ENCODE measurements at regions not wholly inside any gene's neighbourhood (a gene's known extent, or its start where the extent isn't known, plus 50 kb on each side); places are given as distances from the start of the nearest gene placed in this dataset.
"Not testable (repeated sequence)": the region's sequence is repeated elsewhere in the genome, so short reads cannot be mapped to it uniquely, and the experiment has no call there.

DNA sequence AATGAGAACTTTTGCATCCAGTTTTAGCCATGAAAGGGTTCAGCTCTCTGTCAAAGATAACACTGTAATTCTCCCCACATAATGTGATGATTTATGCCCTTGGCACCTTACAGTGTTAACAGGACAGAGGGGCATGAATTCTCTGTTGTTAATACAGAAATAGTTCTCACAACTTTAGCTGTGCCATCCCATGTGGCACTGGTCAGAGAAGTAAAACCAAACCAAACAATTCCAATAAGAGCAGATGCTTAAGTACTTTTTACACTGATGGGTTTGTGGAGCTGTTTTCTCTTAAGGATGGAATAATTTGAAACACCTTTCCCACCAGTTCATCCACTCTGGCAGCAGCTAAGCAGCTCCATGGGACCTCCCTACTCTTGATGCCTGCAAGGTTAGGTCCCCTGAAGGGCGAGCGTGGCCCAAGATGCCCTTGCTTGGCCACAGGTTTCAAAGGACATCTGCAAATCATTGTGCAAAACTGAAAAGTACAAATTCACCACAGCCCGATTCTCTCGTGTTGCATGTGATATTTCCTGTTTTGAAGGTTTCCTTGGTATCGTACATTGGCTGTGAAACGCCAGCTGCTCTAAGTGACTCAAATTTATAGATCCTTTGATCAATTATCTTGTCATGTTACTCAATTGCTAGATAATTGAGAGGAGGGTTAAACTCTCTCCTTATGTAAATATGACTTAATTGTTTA, 82.5 kb upstream of the CREB5 start:
- no peak overlapping the region for H3K9ac ChIP-seq (ENCODE audit: low read length)
- no peak for DNase-seq (ENCODE audit: low read depth)
- peak overlapping the region; percentile 58 for H3K4me3 ChIP-seq (ENCODE audit: low read length)

GRCh38 chr7:28330384-28331070, 81.8 kb upstream of the CREB5 start:
- Histone ChIP-seq H3K27me3 (replicated peaks; ENCODE audit: control insufficient read depth, insufficient read depth, low read length) (no peaks in the 10 kb centered on the region), H3K36me3 (ENCODE audit: control insufficient read depth, insufficient read depth, low read length, severe bottlenecking) (no peaks in the 10 kb centered on the region), H3K4me1 (ENCODE audit: control insufficient read depth, insufficient read depth, low read length) (peaks cover 13% of the 10 kb centered on the region), H3K4me3 (ENCODE audit: low read length) (peak overlapping the region; percentile 58), H3K9me3 (ENCODE audit: control insufficient read depth, low read length) (no peaks in the 10 kb centered on the region), H3K9ac (ENCODE audit: low read length) (no peak overlapping the region)
- DNase-seq (ENCODE audit: low read depth): no peak

More for the DNA sequence above, 82.5 kb upstream of the CREB5 start:
- H3K36me3 ChIP-seq (ENCODE audit: control insufficient read depth, insufficient read depth, low read length, severe bottlenecking): no peaks in the 10 kb centered on the region
- H3K4me1 ChIP-seq (ENCODE audit: control insufficient read depth, insufficient read depth, low read length): peaks cover 13% of the 10 kb centered on the region
- no peaks in the 10 kb centered on the region for H3K9me3 ChIP-seq (ENCODE audit: control insufficient read depth, low read length)
- no peaks in the 10 kb centered on the region for H3K27me3 ChIP-seq (replicated peaks; ENCODE audit: control insufficient read depth, insufficient read depth, low read length)

GRCh38 chr7:28332046-28332445, 80.3 kb upstream of the CREB5 start:
- no peaks in the 10 kb centered on the region for H3K9me3 ChIP-seq (ENCODE audit: control insufficient read depth, low read length)
- DNase-seq (ENCODE audit: low read depth): no peak
- peaks cover 13% of the 10 kb centered on the region for H3K4me1 ChIP-seq (ENCODE audit: control insufficient read depth, insufficient read depth, low read length)

DNA sequence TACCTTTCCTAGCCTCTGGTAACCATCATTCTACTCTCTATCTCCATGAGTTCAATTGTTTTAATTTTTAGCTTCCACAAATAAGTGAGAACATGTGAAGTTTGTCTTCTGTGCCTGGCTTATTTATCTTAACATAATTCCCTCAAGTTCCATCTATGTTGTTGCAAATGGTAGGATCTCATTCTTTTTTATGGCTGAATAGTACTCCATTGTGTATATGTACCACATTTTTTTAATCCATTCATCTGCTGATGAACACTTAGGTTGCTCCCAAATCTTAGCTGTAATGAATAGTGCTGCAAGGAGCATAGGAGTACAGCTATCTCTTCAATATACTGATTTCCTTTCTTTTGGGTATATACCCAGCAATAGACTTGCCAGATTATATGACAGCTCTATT, 78.8 kb upstream of the CREB5 start:
- H3K4me3 ChIP-seq (ENCODE audit: low read length); H3K36me3 ChIP-seq (ENCODE audit: control insufficient read depth, insufficient read depth, low read length, severe bottlenecking); H3K27me3 ChIP-seq (replicated peaks; ENCODE audit: control insufficient read depth, insufficient read depth, low read length); H3K9ac ChIP-seq (ENCODE audit: low read length); DNase-seq (ENCODE audit: low read depth); H3K9me3 ChIP-seq (ENCODE audit: control insufficient read depth, low read length): not testable (repeated sequence)
- H3K4me1 ChIP-seq (ENCODE audit: control insufficient read depth, insufficient read depth, low read length): peaks cover 13% of the 10 kb centered on the region

More at GRCh38 chr7:28332046-28332445, 80.3 kb upstream of the CREB5 start:
- no peaks in the 10 kb centered on the region for H3K36me3 ChIP-seq (ENCODE audit: control insufficient read depth, insufficient read depth, low read length, severe bottlenecking)
- H3K27me3 ChIP-seq (replicated peaks; ENCODE audit: control insufficient read depth, insufficient read depth, low read length): no peaks in the 10 kb centered on the region
- no peak overlapping the region for H3K9ac ChIP-seq (ENCODE audit: low read length)
- H3K4me3 ChIP-seq (ENCODE audit: low read length): no peak overlapping the region

- Histone ChIP-seq H3K4me1 (ENCODE audit: control insufficient read depth, insufficient read depth, low read length) (no peaks in the 10 kb centered on the region), H3K36me3 (ENCODE audit: control insufficient read depth, insufficient read depth, low read length, severe bottlenecking) (no peaks in the 10 kb centered on the region), H3K4me3 (ENCODE audit: low read length) (no peak overlapping the region), H3K27me3 (replicated peaks; ENCODE audit: control insufficient read depth, insufficient read depth, low read length) (no peaks in the 10 kb centered on the region), H3K9me3 (ENCODE audit: control insufficient read depth, low read length) (no peaks in the 10 kb centered on the region), H3K9ac (ENCODE audit: low read length) (no peak overlapping the region)
- DNase-seq (ENCODE audit: low read depth): no peak
Observed at GRCh38 chr7:28336806-28337205, 75.5 kb upstream of the CREB5 start.

- Histone ChIP-seq H3K36me3 (ENCODE audit: control insufficient read depth, insufficient read depth, low read length, severe bottlenecking) (no peaks in the 10 kb centered on the region), H3K27me3 (replicated peaks; ENCODE audit: control insufficient read depth, insufficient read depth, low read length) (no peaks in the 10 kb centered on the region), H3K9ac (ENCODE audit: low read length) (no peak overlapping the region), H3K4me3 (ENCODE audit: low read length) (no peak overlapping the region), H3K4me1 (ENCODE audit: control insufficient read depth, insufficient read depth, low read length) (no peaks in the 10 kb centered on the region), H3K9me3 (ENCODE audit: control insufficient read depth, low read length) (no peaks in the 10 kb centered on the region)
- no peak for DNase-seq (ENCODE audit: low read depth)
Observed at GRCh38 chr7:28338041-28338440, 74.3 kb upstream of the CREB5 start.

- H3K9me3 ChIP-seq (ENCODE audit: control insufficient read depth, low read length): no peaks in the 10 kb centered on the region
- no peak overlapping the region for H3K9ac ChIP-seq (ENCODE audit: low read length)
- no peak for DNase-seq (ENCODE audit: low read depth)
- peaks cover 25% of the 10 kb centered on the region for H3K4me1 ChIP-seq (ENCODE audit: control insufficient read depth, insufficient read depth, low read length)
- H3K4me3 ChIP-seq (ENCODE audit: low read length): no peak overlapping the region
- H3K36me3 ChIP-seq (ENCODE audit: control insufficient read depth, insufficient read depth, low read length, severe bottlenecking): no peaks in the 10 kb centered on the region
- no peaks in the 10 kb centered on the region for H3K27me3 ChIP-seq (replicated peaks; ENCODE audit: control insufficient read depth, insufficient read depth, low read length)
Observed at GRCh38 chr7:28343462-28343861, 68.9 kb upstream of the CREB5 start.

DNA sequence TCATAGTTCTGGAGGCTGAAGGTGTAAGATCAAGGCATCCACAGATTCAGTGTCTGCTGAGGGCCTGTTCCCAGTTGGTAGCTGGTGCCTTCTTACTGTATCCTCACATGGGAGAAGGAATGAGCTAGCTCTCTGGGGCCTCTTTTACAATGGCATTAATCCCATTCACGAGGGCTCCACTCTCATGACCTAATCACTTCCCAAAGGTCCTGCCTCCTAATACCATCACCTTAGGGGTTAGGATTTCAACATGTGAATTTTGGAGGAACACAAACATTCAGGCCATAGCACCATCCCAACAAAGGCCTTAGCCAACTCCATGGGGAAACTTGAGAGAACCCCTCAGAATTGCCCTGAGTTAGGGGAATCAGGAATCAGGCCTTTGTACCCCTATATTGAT, 66.1 kb upstream of the CREB5 start:
- Histone ChIP-seq H3K4me3 (ENCODE audit: low read length) (peak overlapping the region; percentile 26), H3K9me3 (ENCODE audit: control insufficient read depth, low read length) (no peaks in the 10 kb centered on the region), H3K4me1 (ENCODE audit: control insufficient read depth, insufficient read depth, low read length) (peaks cover 29% of the 10 kb centered on the region), H3K9ac (ENCODE audit: low read length) (no peak overlapping the region), H3K36me3 (ENCODE audit: control insufficient read depth, insufficient read depth, low read length, severe bottlenecking) (no peaks in the 10 kb centered on the region), H3K27me3 (replicated peaks; ENCODE audit: control insufficient read depth, insufficient read depth, low read length) (no peaks in the 10 kb centered on the region)
- DNase-seq (ENCODE audit: low read depth): no peak

- Histone ChIP-seq H3K4me1 (ENCODE audit: control insufficient read depth, insufficient read depth, low read length) (peaks cover 29% of the 10 kb centered on the region), H3K27me3 (replicated peaks; ENCODE audit: control insufficient read depth, insufficient read depth, low read length) (no peaks in the 10 kb centered on the region)
Observed at GRCh38 chr7:28346676-28347363, 65.5 kb upstream of the CREB5 start.

DNA sequence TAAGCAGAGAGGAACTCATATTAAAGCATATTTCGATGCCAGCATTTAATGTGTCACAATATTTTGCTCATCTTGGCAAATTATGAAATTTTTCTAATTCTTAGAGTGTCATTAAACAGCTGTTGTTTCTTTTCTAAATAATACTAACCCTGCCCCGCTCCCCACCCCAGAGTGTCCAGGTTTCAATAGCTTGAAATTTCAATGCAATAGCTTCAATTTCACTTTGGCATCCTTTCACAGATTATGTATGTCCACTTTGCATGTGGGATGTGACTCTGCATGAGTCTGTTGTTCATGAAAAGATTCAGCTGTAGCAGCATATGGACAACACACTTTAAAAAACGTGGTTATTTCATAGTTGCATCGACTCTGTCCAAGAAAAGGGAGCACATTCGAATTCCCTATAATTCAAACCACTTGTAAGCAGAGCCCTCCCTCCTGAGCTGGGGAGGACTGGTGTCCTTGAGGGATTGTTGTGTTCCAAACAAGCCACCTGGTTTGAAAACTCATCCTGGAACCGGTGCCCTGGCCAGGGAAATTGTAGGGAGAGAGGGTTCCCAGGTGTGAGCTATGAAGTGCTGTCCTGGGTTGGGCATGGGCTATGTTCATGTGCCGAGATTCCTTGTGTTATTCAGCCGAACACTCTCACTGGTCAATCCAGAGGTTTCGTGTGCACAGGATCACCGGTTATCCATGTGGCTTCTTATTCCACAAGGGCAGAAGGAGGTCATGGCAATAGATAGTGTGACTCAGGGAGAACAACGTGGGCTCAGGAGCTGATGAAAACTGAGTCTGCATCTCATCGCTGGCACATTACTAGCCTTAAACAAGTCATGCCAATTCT, 64.6 kb upstream of the CREB5 start:
- H3K4me3 ChIP-seq (ENCODE audit: low read length): peak overlapping the region; percentile 49
- H3K9ac ChIP-seq (ENCODE audit: low read length): peak overlapping the region; percentile 32
- peak; percentile 91 for DNase-seq (ENCODE audit: low read depth)
- no peaks in the 10 kb centered on the region for H3K27me3 ChIP-seq (replicated peaks; ENCODE audit: control insufficient read depth, insufficient read depth, low read length)
- H3K36me3 ChIP-seq (ENCODE audit: control insufficient read depth, insufficient read depth, low read length, severe bottlenecking): no peaks in the 10 kb centered on the region
- peaks cover 29% of the 10 kb centered on the region for H3K4me1 ChIP-seq (ENCODE audit: control insufficient read depth, insufficient read depth, low read length)
- H3K9me3 ChIP-seq (ENCODE audit: control insufficient read depth, low read length): no peaks in the 10 kb centered on the region

More at GRCh38 chr7:28346676-28347363, 65.5 kb upstream of the CREB5 start:
- DNase-seq (ENCODE audit: low read depth): peak; percentile 74
- Histone ChIP-seq H3K9me3 (ENCODE audit: control insufficient read depth, low read length) (no peaks in the 10 kb centered on the region), H3K4me3 (ENCODE audit: low read length) (peak overlapping the region; percentile 49), H3K36me3 (ENCODE audit: control insufficient read depth, insufficient read depth, low read length, severe bottlenecking) (no peaks in the 10 kb centered on the region), H3K9ac (ENCODE audit: low read length) (peak overlapping the region; percentile 19)

DNA sequence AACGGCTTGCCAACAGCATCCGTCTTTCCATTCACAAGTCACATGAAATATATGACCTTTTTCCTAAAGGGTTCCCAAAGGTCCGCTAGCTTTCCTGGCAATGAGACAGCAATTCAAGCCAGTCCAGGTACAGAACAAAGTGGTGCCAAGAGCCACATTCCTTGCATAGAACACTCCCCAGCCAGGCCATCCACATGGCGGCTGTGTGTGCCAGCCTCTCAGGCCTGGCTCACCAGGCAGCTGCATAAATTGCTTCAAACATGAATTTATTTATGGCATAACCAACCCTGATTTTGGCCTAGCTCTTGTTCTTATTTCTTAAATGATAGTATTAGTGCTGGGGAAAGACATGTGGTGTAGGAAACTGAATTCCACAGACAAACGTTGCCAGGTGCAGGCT, 63.7 kb upstream of the CREB5 start:
- no peaks in the 10 kb centered on the region for H3K27me3 ChIP-seq (replicated peaks; ENCODE audit: control insufficient read depth, insufficient read depth, low read length)
- no peak overlapping the region for H3K9ac ChIP-seq (ENCODE audit: low read length)
- no peaks in the 10 kb centered on the region for H3K36me3 ChIP-seq (ENCODE audit: control insufficient read depth, insufficient read depth, low read length, severe bottlenecking)
- no peak overlapping the region for H3K4me3 ChIP-seq (ENCODE audit: low read length)
- H3K4me1 ChIP-seq (ENCODE audit: control insufficient read depth, insufficient read depth, low read length): peaks cover 32% of the 10 kb centered on the region
- DNase-seq (ENCODE audit: low read depth): no peak
- no peaks in the 10 kb centered on the region for H3K9me3 ChIP-seq (ENCODE audit: control insufficient read depth, low read length)

All from adipocyte (in vitro differentiated cells).